H1 (cell line): ENCODE measurements at regions not wholly inside any gene's neighbourhood (a gene's known extent, or its start where the extent isn't known, plus 50 kb on each side); places are given as distances from the start of the nearest gene placed in this dataset.

Source experiments
- CTCF ChIA-PET: fragments of 300-600 bp; sonication (Branson Sonifier 250); formaldehyde crosslinking; loops from one replicate; lab custom pipeline; 2021; ENCODE audit not compliant: partially characterized antibody; lab: Charles Lee
- POLR2A ChIA-PET: fragments of 300-600 bp; sonication (Branson Sonifier 250); formaldehyde crosslinking; loops from one replicate; lab custom pipeline; 2021; ENCODE audit warnings: inconsistent platforms; ENCODE audit not compliant: partially characterized antibody; lab: Charles Lee
- DNase-seq, 2 experiments: peaks; one replicate each; pipeline versions ENCODE4 v3.0.0 to v3.0.0-alpha.2; 2010 to 2022; ENCODE audit warnings: low spot score in 2 of 2, low read depth in 1 of 2, mixed read lengths in 1 of 2
- FAIRE-seq: peaks from 2 replicates; lab custom pipeline; 2011; peaks lifted over from hg19 to GRCh38; lab: Jason Lieb, UNC
- H2AFZ ChIP-seq: 2 replicates; pipeline ENCODE4 v1.8.1; 2012; ENCODE audit warnings: low read length, inconsistent platforms
- H2AK5ac ChIP-seq: 2 replicates; pipeline ENCODE4 v1.6.1; 2013; ENCODE audit warnings: low read depth, low read length
- H2BK120ac ChIP-seq: replicated peaks from 2 replicates; pipeline ENCODE3; 2013; ENCODE audit warnings: low read depth, low read length, inconsistent platforms
- H2BK12ac ChIP-seq: 2 replicates; pipeline ENCODE4 v1.6.1; 2013; ENCODE audit warnings: low read depth, low read length
- H2BK15ac ChIP-seq: 2 replicates; pipeline ENCODE4 v1.6.1; 2013; ENCODE audit warnings: low read length
- H2BK20ac ChIP-seq: 2 replicates; pipeline ENCODE4 v1.6.1; 2013; ENCODE audit warnings: low read length
- H2BK5ac ChIP-seq: 2 replicates; pipeline ENCODE4 v1.6.1; 2013; ENCODE audit warnings: low read depth, low read length
- H3K14ac ChIP-seq: 2 replicates; pipeline ENCODE4 v1.6.1; 2013; ENCODE audit warnings: inconsistent platforms; ENCODE audit not compliant: insufficient read length
- H3K18ac ChIP-seq: 2 replicates; pipeline ENCODE4 v1.6.1; 2013; ENCODE audit warnings: low read length; ENCODE audit errors: extremely low read depth
- H3K23ac ChIP-seq: 2 replicates; pipeline ENCODE4 v1.6.1; 2013; ENCODE audit warnings: inconsistent platforms; ENCODE audit not compliant: insufficient read length
- H3K23me2 ChIP-seq: 2 replicates; pipeline ENCODE4 v1.6.1; 2013; ENCODE audit warnings: low read depth, low read length
- H3K27ac ChIP-seq: 2 replicates; pipeline ENCODE4 v1.6.1; 2011; ENCODE audit warnings: low read depth, low read length, inconsistent platforms
- H3K27me3 ChIP-seq, 4 experiments: replicated peaks in 1 of 4; 1 replicate in 1 of 4; 2 replicates in 3 of 4; pipeline versions ENCODE4 v1.6.1 to v1.8.1; 2011 to 2013; ENCODE audit warnings: low read length in 3 of 4, mild to moderate bottlenecking in 3 of 4, inconsistent platforms in 2 of 4, mixed read lengths in 2 of 4, moderate library complexity in 1 of 4; ENCODE audit not compliant: control insufficient read depth in 3 of 4, insufficient read depth in 3 of 4; ENCODE audit errors: extremely low read depth in 1 of 4
- H3K36me3 ChIP-seq, 4 experiments: 2 replicates each; pipeline versions ENCODE4 v1.6.1 to v1.8.1; 2011 to 2013; ENCODE audit warnings: mild to moderate bottlenecking in 4 of 4, low read length in 3 of 4, moderate library complexity in 2 of 4, control low read depth in 1 of 4, inconsistent platforms in 1 of 4; ENCODE audit not compliant: insufficient read depth in 4 of 4, control insufficient read depth in 2 of 4
- H3K4ac ChIP-seq: replicated peaks from 2 replicates; pipeline ENCODE3; 2013; ENCODE audit warnings: low read length, low read depth, mixed read lengths, inconsistent platforms; ENCODE audit not compliant: insufficient read length
- H3K4me1 ChIP-seq, 4 experiments: replicated peaks in 1 of 4; 1 replicate in 1 of 4; 2 replicates in 3 of 4; pipeline versions ENCODE4 v1.6.1 to v1.8.1; 2011 to 2013; ENCODE audit warnings: low read length in 3 of 4, inconsistent platforms in 2 of 4, mixed read lengths in 1 of 4; ENCODE audit not compliant: insufficient read depth in 4 of 4, control insufficient read depth in 3 of 4
- H3K4me2 ChIP-seq, 2 experiments: 2 replicates each; pipeline versions ENCODE4 v1.6.1 to v1.8.1; 2011 to 2013; ENCODE audit warnings: low read depth in 2 of 2, low read length in 2 of 2, control low read depth in 1 of 2, inconsistent platforms in 1 of 2, mild to moderate bottlenecking in 1 of 2; ENCODE audit not compliant: insufficient read depth in 1 of 2
- H3K4me3 ChIP-seq, 4 experiments: fragments of 200-600, 300-600 bp in 1 of 4; sonication (generic), shearing (Covaris generic), sonication (Bioruptor Twin) in 1 of 4; 2 replicates each; pipeline versions ENCODE4 v1.5.1 to v1.8.1; 2011 to 2016; ENCODE audit warnings: low read length in 4 of 4, low read depth in 3 of 4, control low read depth in 2 of 4, inconsistent platforms in 2 of 4, mild to moderate bottlenecking in 2 of 4, mixed read lengths in 1 of 4, moderate library complexity in 1 of 4; ENCODE audit not compliant: insufficient read depth in 2 of 4; ENCODE audit errors: extremely low read depth in 1 of 4
- H3K56ac ChIP-seq: replicated peaks from 2 replicates; pipeline ENCODE3; 2013; ENCODE audit warnings: low read depth, mild to moderate bottlenecking, mixed read lengths, low read length, inconsistent platforms; ENCODE audit not compliant: insufficient read length
- H3K79me1 ChIP-seq: 2 replicates; pipeline ENCODE4 v1.6.1; 2013; ENCODE audit warnings: low read depth, low read length, control low read depth
- H3K79me2 ChIP-seq, 2 experiments: 2 replicates each; pipeline versions ENCODE4 v1.6.1 to v1.8.1; 2012 to 2013; ENCODE audit warnings: low read length in 2 of 2, mild to moderate bottlenecking in 2 of 2, inconsistent platforms in 1 of 2; ENCODE audit not compliant: insufficient read depth in 2 of 2, control insufficient read depth in 1 of 2
- H3K9ac ChIP-seq, 4 experiments: replicated peaks in 1 of 4; 1 replicate in 1 of 4; 2 replicates in 3 of 4; pipeline versions ENCODE4 v1.6.1 to v1.8.1; 2011 to 2013; ENCODE audit warnings: low read depth in 3 of 4, low read length in 3 of 4, control low read depth in 2 of 4, mild to moderate bottlenecking in 2 of 4, moderate library complexity in 2 of 4, inconsistent platforms in 1 of 4; ENCODE audit errors: extremely low read depth in 1 of 4
- H3K9me3 ChIP-seq, 2 experiments: 2 replicates each; pipeline versions ENCODE4 v1.6.1 to v1.8.1; 2012 to 2013; ENCODE audit warnings: mild to moderate bottlenecking in 2 of 2, moderate library complexity in 2 of 2, control low read depth in 1 of 2, inconsistent platforms in 1 of 2, low read depth in 1 of 2, low read length in 1 of 2, mixed read lengths in 1 of 2; ENCODE audit not compliant: insufficient read depth in 2 of 2
- H4K20me1 ChIP-seq, 2 experiments: replicated peaks in 1 of 2; 2 replicates each; pipeline versions ENCODE3 to v1.8.1; 2011 to 2013; ENCODE audit warnings: inconsistent platforms in 2 of 2, low read length in 2 of 2, mild to moderate bottlenecking in 1 of 2; ENCODE audit not compliant: insufficient read depth in 2 of 2, control insufficient read depth in 1 of 2
- H4K5ac ChIP-seq: 2 replicates; pipeline ENCODE4 v1.6.1; 2013; ENCODE audit warnings: low read length, low read depth, mixed read lengths, inconsistent platforms; ENCODE audit not compliant: insufficient read length
- H4K8ac ChIP-seq: 2 replicates; pipeline ENCODE4 v1.8.0; 2013; ENCODE audit warnings: mild to moderate bottlenecking, moderate library complexity, low read length, inconsistent platforms; ENCODE audit not compliant: insufficient read depth; ENCODE audit errors: extremely low read depth
- H4K91ac ChIP-seq: replicated peaks from 2 replicates; pipeline ENCODE3; 2013; ENCODE audit warnings: low read length, mixed read lengths, inconsistent platforms; ENCODE audit not compliant: insufficient read length
- EP300 ChIP-seq, 2 experiments: IDR thresholded peaks; 1 replicate in 1 of 2; 2 replicates in 1 of 2; pipeline ENCODE4 v1.6.1; 2011 to 2012; ENCODE audit warnings: low read depth in 2 of 2, low read length in 2 of 2, mild to moderate bottlenecking in 2 of 2, borderline replicate concordance in 1 of 2, inconsistent platforms in 1 of 2, moderate library complexity in 1 of 2
- GABPA ChIP-seq: IDR thresholded peaks from 2 replicates; pipeline ENCODE4 v1.6.1; 2011; ENCODE audit warnings: mild to moderate bottlenecking, low read length, moderate library complexity, borderline replicate concordance; ENCODE audit not compliant: insufficient read depth
- GTF2F1 ChIP-seq: IDR thresholded peaks from 2 replicates; pipeline ENCODE4 v1.6.1; 2012; ENCODE audit warnings: low read depth, low read length, improper control_type of control experiment, borderline replicate concordance
- HDAC2 ChIP-seq, 2 experiments: fragments of 300-600 bp in 1 of 2; sonication (generic) in 1 of 2; IDR thresholded peaks; 2 replicates each; pipeline ENCODE4 v1.6.1; 2011 to 2012; ENCODE audit warnings: low read depth in 2 of 2, low read length in 2 of 2, mild to moderate bottlenecking in 2 of 2, moderate library complexity in 2 of 2, borderline replicate concordance in 1 of 2, inconsistent platforms in 1 of 2
- HDAC6 ChIP-seq: IDR thresholded peaks from one replicate; pipeline ENCODE4 v1.7.1; 2012; ENCODE audit warnings: low read depth, mild to moderate bottlenecking, inconsistent platforms, low read length, moderate library complexity
- KDM4A ChIP-seq: IDR thresholded peaks from one replicate; pipeline ENCODE4 v1.7.1; 2012; ENCODE audit warnings: low read depth, mild to moderate bottlenecking, moderate library complexity, low read length, inconsistent platforms; ENCODE audit not compliant: severe bottlenecking
- KDM5A ChIP-seq: fragments of 200-600 bp; IDR thresholded peaks from 2 replicates; pipeline ENCODE4 v1.7.1; 2012; ENCODE audit warnings: mild to moderate bottlenecking, low read length, inconsistent platforms, mixed read lengths
- NRF1 ChIP-seq: IDR thresholded peaks from 2 replicates; pipeline ENCODE4 v1.6.1; 2011; ENCODE audit warnings: mild to moderate bottlenecking, low read depth, low read length, improper control_type of control experiment
- USF2 ChIP-seq: IDR thresholded peaks from 2 replicates; pipeline ENCODE4 v1.6.1; 2011; ENCODE audit warnings: low read length, improper control_type of control experiment
- YY1 ChIP-seq: IDR thresholded peaks from 2 replicates; pipeline ENCODE4 v1.6.1; 2011; ENCODE audit warnings: low read depth, mild to moderate bottlenecking, low read length
- WGBS, 2 experiments: shearing (Covaris generic) in 1 of 2; methylation state at CpG; one replicate each; pipeline versions ENCODE4 v1.1.6 to v1.1.7; 2013 to 2015; ENCODE audit warnings: low lambda C conversion rate in 2 of 2, mixed read lengths in 2 of 2, inconsistent platforms in 1 of 2, low coverage in 1 of 2, missing lambda C conversion rate in 1 of 2; ENCODE audit not compliant: insufficient replicate concordance in 2 of 2, insufficient coverage in 1 of 2, insufficient read length in 1 of 2; ENCODE audit errors: extremely low coverage in 1 of 2, missing lambda C conversion rate in 1 of 2; 5-methylcytosine and 5-hydroxymethylcytosine counted together

DNA sequence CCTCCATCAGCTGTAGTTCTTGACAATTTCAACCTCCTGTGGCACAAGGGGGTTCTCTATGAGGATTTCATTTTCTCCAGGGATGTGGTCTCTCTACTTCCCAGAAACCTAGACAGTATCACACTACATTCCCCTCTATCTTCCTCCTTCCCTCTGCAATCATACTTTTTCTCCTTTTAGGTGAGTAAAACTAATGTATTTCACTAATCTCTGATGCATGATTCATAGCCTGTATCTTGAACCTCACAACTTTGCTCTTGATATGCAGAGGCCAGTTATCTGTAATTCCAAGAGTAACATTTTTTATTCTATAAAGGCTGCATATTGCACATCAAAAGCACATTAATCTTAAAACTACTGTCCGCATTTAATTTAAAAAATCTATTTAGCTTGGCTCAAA lies 449.6 kb downstream of the RFPL4B start:
- H3K27ac ChIP-seq = no peak overlapping the region
- TF ChIP-seq USF2 = no peak
- TF ChIP-seq HDAC2 (IDR thresholded peaks at IDR 0.05; ENCODE audit: borderline replicate concordance in 1 of 2, low read depth in 2 of 2, low read length in 2 of 2) = no peak
- no peak for TF ChIP-seq HDAC6
- no peak for TF ChIP-seq GTF2F1
- TF ChIP-seq KDM5A = no peak
- no peak for TF ChIP-seq GABPA
- TF ChIP-seq EP300 (IDR thresholded peaks at IDR 0.05; ENCODE audit: borderline replicate concordance in 1 of 2, low read depth in 2 of 2, low read length in 2 of 2) = no peak
- TF ChIP-seq NRF1 = no peak
- no peak for TF ChIP-seq KDM4A
- TF ChIP-seq YY1 = no peak

More for the DNA sequence above, 449.6 kb downstream of the RFPL4B start:
- no peaks in the 10 kb centered on the region for H4K20me1 ChIP-seq
- CTCF ChIA-PET = interaction anchor here (0.7 to 1.1 kb wide), 3 partner anchors 10 to 290 kb away, joined by 3 read pairs; no protein-coding TSS in a partner anchor
- POLR2A ChIA-PET = no interaction called here
- no peak for FAIRE-seq
- no peak overlapping the region for H3K9ac ChIP-seq
- H3K36me3 ChIP-seq = no peaks in the 10 kb centered on the region
- no peaks in the 10 kb centered on the region for H3K79me2 ChIP-seq
- H3K4me3 ChIP-seq = no peak overlapping the region
- H4K91ac ChIP-seq = no peak overlapping the region
- H2BK120ac ChIP-seq = no peak overlapping the region
- no peak overlapping the region for H2BK15ac ChIP-seq
- H4K5ac ChIP-seq = no peak overlapping the region
- H2BK20ac ChIP-seq = no peak overlapping the region
- no peak overlapping the region for H2AFZ ChIP-seq
- no peak overlapping the region for H2BK12ac ChIP-seq
- H3K4me2 ChIP-seq = no peak overlapping the region
- H2BK5ac ChIP-seq = no peak overlapping the region
- H3K56ac ChIP-seq = no peak overlapping the region
- H4K8ac ChIP-seq = no peak overlapping the region
- no peaks in the 10 kb centered on the region; the same call in 1 of the 2 replicates for H3K23me2 ChIP-seq
- no peak overlapping the region for H2AK5ac ChIP-seq
- H3K4me1 ChIP-seq = no peaks in the 10 kb centered on the region
- no peak overlapping the region for H3K23ac ChIP-seq
- 94% methylated on average over 1 of the region's 1 CpG; no CpG with 5 or more reads in 1 of the 2 experiments for WGBS, 2 experiments
- no peaks in the 10 kb centered on the region for H3K79me1 ChIP-seq
- no peak overlapping the region for H3K4ac ChIP-seq
- no peaks in the 10 kb centered on the region for H3K27me3 ChIP-seq
- H3K18ac ChIP-seq = no peak overlapping the region
- DNase-seq = no peak
- H3K9me3 ChIP-seq = no peaks in the 10 kb centered on the region
- H3K14ac ChIP-seq = no peak overlapping the region
